ENCODE measurements at regions not wholly inside any gene's neighbourhood (a gene's known extent, or its start where the extent isn't known, plus 50 kb on each side); places are given as distances from the start of the nearest gene placed in this dataset.

- Histone ChIP-seq H2BK20ac (ENCODE audit: low read length) (no peak overlapping the region), H4K91ac (replicated peaks; ENCODE audit: insufficient read length, low read length) (no peak overlapping the region), H2BK12ac (ENCODE audit: low read depth, low read length) (no peak overlapping the region), H3K23ac (ENCODE audit: insufficient read length) (no peak overlapping the region), H2BK120ac (replicated peaks; ENCODE audit: low read depth, low read length) (no peak overlapping the region), H3K14ac (ENCODE audit: insufficient read length) (no peak overlapping the region), H3K56ac (replicated peaks; ENCODE audit: insufficient read length, low read depth, low read length) (no peak overlapping the region), H2BK5ac (ENCODE audit: low read depth, low read length) (no peak overlapping the region), H3K36me3 (ENCODE audit: control insufficient read depth in 2 of 4, insufficient read depth in 4 of 4, low read length in 3 of 4) (no peaks in the 10 kb centered on the region), H3K9ac (replicated peaks in 1 of 4; ENCODE audit: extremely low read depth in 1 of 4, low read depth in 3 of 4, low read length in 3 of 4) (no peak overlapping the region), H3K23me2 (ENCODE audit: low read depth, low read length) (no peaks in the 10 kb centered on the region), H2BK15ac (ENCODE audit: low read length) (no peak overlapping the region), H3K79me2 (ENCODE audit: control insufficient read depth in 1 of 2, insufficient read depth in 2 of 2, low read length in 2 of 2) (no peaks in the 10 kb centered on the region), H3K27me3 (replicated peaks in 1 of 4; ENCODE audit: control insufficient read depth in 3 of 4, extremely low read depth in 1 of 4, insufficient read depth in 3 of 4, low read length in 3 of 4) (no peaks in the 10 kb centered on the region), H3K4ac (replicated peaks; ENCODE audit: insufficient read length, low read depth, low read length) (no peak overlapping the region), H3K9me3 (ENCODE audit: insufficient read depth in 2 of 2, low read depth in 1 of 2, low read length in 1 of 2) (no peaks in the 10 kb centered on the region), H3K4me3 (ENCODE audit: extremely low read depth in 1 of 4, insufficient read depth in 2 of 4, low read depth in 3 of 4, low read length in 4 of 4) (no peak overlapping the region), H3K18ac (ENCODE audit: extremely low read depth, low read length) (no peak overlapping the region), H3K27ac (ENCODE audit: low read depth, low read length) (no peak overlapping the region), H3K4me1 (replicated peaks in 1 of 4; ENCODE audit: control insufficient read depth in 3 of 4, insufficient read depth in 4 of 4, low read length in 3 of 4) (no peaks in the 10 kb centered on the region; a peak in 1 of 7 replicates), H3K4me2 (ENCODE audit: insufficient read depth in 1 of 2, low read depth in 2 of 2, low read length in 2 of 2) (no peak overlapping the region), H4K5ac (ENCODE audit: insufficient read length, low read depth, low read length) (no peak overlapping the region), H2AFZ (ENCODE audit: low read length) (no peak overlapping the region), H4K20me1 (replicated peaks in 1 of 2; ENCODE audit: control insufficient read depth in 1 of 2, insufficient read depth in 2 of 2, low read length in 2 of 2) (no peaks in the 10 kb centered on the region), H3K79me1 (ENCODE audit: low read depth, low read length) (no peaks in the 10 kb centered on the region), H4K8ac (ENCODE audit: extremely low read depth, insufficient read depth, low read length) (no peak overlapping the region), H2AK5ac (ENCODE audit: low read depth, low read length) (no peak overlapping the region)
- POLR2A ChIA-PET (ENCODE audit: partially characterized antibody): no interaction called here
- FAIRE-seq: no peak
- CTCF ChIA-PET (ENCODE audit: partially characterized antibody): interaction anchor here (1.5 to 1.9 kb wide), 2 partner anchors 13 to 784 kb away, joined by 3 to 5 read pairs; no protein-coding TSS in a partner anchor
- DNase-seq (ENCODE audit: low read depth in 1 of 2, low spot score in 2 of 2): no peak
- WGBS, 2 experiments (ENCODE audit: extremely low coverage in 1 of 2, insufficient coverage in 1 of 2, insufficient read length in 1 of 2, insufficient replicate concordance in 2 of 2, low coverage in 1 of 2, low lambda C conversion rate in 2 of 2, missing lambda C conversion rate in 1 of 2): 84% methylated on average over 2 of the region's 2 CpGs; no CpG with 5 or more reads in 1 of the 2 experiments
- no peak for TF ChIP-seq CHD7 (IDR thresholded peaks at IDR 0.05; ENCODE audit: insufficient replicate concordance, low read length)
Measured at GRCh38 chr2:103174711-103175110, 412.9 kb downstream of the TMEM182 start.
